ENCODE measurements at regions not wholly inside any gene's neighbourhood (a gene's known extent, or its start where the extent isn't known, plus 50 kb on each side); places are given as distances from the start of the nearest gene placed in this dataset.

GRCh38 chr11:115112754-115113153, 391.5 kb downstream of the CADM1 start:
- no peak for TF ChIP-seq CTCF (IDR thresholded peaks at IDR 0.05; ENCODE audit: insufficient read depth, low read length, poor library complexity, severe bottlenecking)
- TF ChIP-seq EZH2phosphoT487 (conservative IDR thresholded peaks at IDR 0.05; ENCODE audit: low read length), result no peak

Measured in SU-DHL-6 (cell line).